Peyer's patch (tissue), 4 donors: ENCODE measurements at regions not wholly inside any gene's neighbourhood (a gene's known extent, or its start where the extent isn't known, plus 50 kb on each side); places are given as distances from the start of the nearest gene placed in this dataset.

Experiments used
- DNase-seq, 3 donors: peaks; one replicate each; pipeline ENCODE4 v3.0.0-alpha.2; 2017 to 2019
- H3K27ac ChIP-seq, 4 donors: fragments of 200-600 bp; sonication (generic); one replicate each; pipeline ENCODE4 v1.5.1; 2016 to 2019
- H3K27me3 ChIP-seq, 2 donors: fragments of 200-600 bp; sonication (generic); one replicate each; pipeline ENCODE4 v1.5.1; 2019
- H3K36me3 ChIP-seq, 3 donors: fragments of 200-600 bp; sonication (generic); one replicate each; pipeline ENCODE4 v1.5.1; 2016 to 2019
- H3K4me1 ChIP-seq, 4 donors: fragments of 200-600 bp; sonication (generic); one replicate each; pipeline ENCODE4 v1.5.1; 2016 to 2019
- H3K4me3 ChIP-seq, 4 donors: fragments of 200-600 bp; sonication (generic); 1 replicate in 3 of 4; 2 replicates in 1 of 4; pipeline ENCODE4 v1.5.1; 2016 to 2019; ENCODE audit warnings: mild to moderate bottlenecking in 1 of 4
- H3K9me3 ChIP-seq, 4 donors: fragments of 200-600 bp; sonication (generic); one replicate each; pipeline ENCODE4 v1.5.1; 2016 to 2019; ENCODE audit warnings: mild to moderate bottlenecking in 1 of 4
- CTCF ChIP-seq, 6 experiments: fragments of 450-650 bp in 4 of 6; fragments of 200-600 bp in 2 of 6; sonication (generic) in 1 of 6; IDR thresholded peaks; one replicate each; pipeline ENCODE4 v1.5.1; 2017 to 2019; ENCODE audit warnings: antibody characterized with exemption in 6 of 6, mild to moderate bottlenecking in 3 of 6, moderate library complexity in 1 of 6
- POLR2A ChIP-seq, 2 donors: fragments of 450-650 bp; IDR thresholded peaks; one replicate each; pipeline ENCODE4 v1.5.1; 2017; ENCODE audit warnings: antibody characterized with exemption in 2 of 2, mild to moderate bottlenecking in 2 of 2, moderate library complexity in 2 of 2

- no peak for TF ChIP-seq POLR2A (IDR thresholded peaks at IDR 0.05)
- no peak for TF ChIP-seq CTCF (IDR thresholded peaks at IDR 0.05)
- H3K4me3 ChIP-seq: no peak overlapping the region
- H3K4me1 ChIP-seq: no peaks in the 10 kb centered on the region
- H3K9me3 ChIP-seq: no peaks in the 10 kb centered on the region
- H3K27ac ChIP-seq: no peak overlapping the region
- no peaks in the 10 kb centered on the region for H3K36me3 ChIP-seq
- H3K27me3 ChIP-seq: no peaks in the 10 kb centered on the region
- DNase-seq: no peak
Observed at GRCh38 chr4:20487852-20488251, 212.4 kb upstream of the PACRGL start.

- Histone ChIP-seq H3K9me3 (no peaks in the 10 kb centered on the region), H3K27me3 (no peaks in the 10 kb centered on the region), H3K4me1 (no peaks in the 10 kb centered on the region), H3K27ac (no peak overlapping the region), H3K4me3 (no peak overlapping the region), H3K36me3 (no peaks in the 10 kb centered on the region)
- TF ChIP-seq POLR2A (IDR thresholded peaks at IDR 0.05): no peak
- DNase-seq: no peak
Observed at GRCh38 chr4:20490734-20491133, 209.5 kb upstream of the PACRGL start.

GRCh38 chr4:20493761-20494353, 206.4 kb upstream of the PACRGL start:
- H3K36me3 ChIP-seq: no peaks in the 10 kb centered on the region
- H3K9me3 ChIP-seq: no peaks in the 10 kb centered on the region
- no peak for TF ChIP-seq POLR2A (IDR thresholded peaks at IDR 0.05)
- TF ChIP-seq CTCF (IDR thresholded peaks at IDR 0.05): no peak
- no peaks in the 10 kb centered on the region for H3K27me3 ChIP-seq
- no peak overlapping the region for H3K27ac ChIP-seq
- no peak for DNase-seq
- no peaks in the 10 kb centered on the region for H3K4me1 ChIP-seq
- no peak overlapping the region for H3K4me3 ChIP-seq

GRCh38 chr4:20496068-20496467, 204.2 kb upstream of the PACRGL start:
- DNase-seq: no peak
- no peaks in the 10 kb centered on the region for H3K27me3 ChIP-seq
- no peaks in the 10 kb centered on the region for H3K4me1 ChIP-seq
- no peaks in the 10 kb centered on the region for H3K36me3 ChIP-seq
- TF ChIP-seq POLR2A (IDR thresholded peaks at IDR 0.05) (no peak), CTCF (IDR thresholded peaks at IDR 0.05) (no peak)
- H3K9me3 ChIP-seq: no peaks in the 10 kb centered on the region
- H3K4me3 ChIP-seq: no peak overlapping the region
- no peak overlapping the region for H3K27ac ChIP-seq

- no peak for TF ChIP-seq POLR2A (IDR thresholded peaks at IDR 0.05)
- TF ChIP-seq CTCF (IDR thresholded peaks at IDR 0.05): no peak
- no peaks in the 10 kb centered on the region for H3K27me3 ChIP-seq
- no peak for DNase-seq
Observed at GRCh38 chr4:20504146-20504545, 196.1 kb upstream of the PACRGL start.

GRCh38 chr4:20505927-20506326, 194.3 kb upstream of the PACRGL start:
- H3K4me1 ChIP-seq: no peaks in the 10 kb centered on the region
- H3K36me3 ChIP-seq: no peaks in the 10 kb centered on the region
- TF ChIP-seq CTCF (IDR thresholded peaks at IDR 0.05): no peak
- no peaks in the 10 kb centered on the region for H3K27me3 ChIP-seq
- H3K27ac ChIP-seq: no peak overlapping the region
- H3K4me3 ChIP-seq: no peak overlapping the region
- DNase-seq: no peak
- H3K9me3 ChIP-seq: no peaks in the 10 kb centered on the region

More at GRCh38 chr4:20504146-20504545, 196.1 kb upstream of the PACRGL start:
- H3K4me1 ChIP-seq: no peaks in the 10 kb centered on the region
- no peak overlapping the region for H3K27ac ChIP-seq
- H3K4me3 ChIP-seq: no peak overlapping the region
- H3K36me3 ChIP-seq: no peaks in the 10 kb centered on the region
- H3K9me3 ChIP-seq: no peaks in the 10 kb centered on the region
